Right renal cortex interstitium (tissue), 3 donors: ENCODE measurements at regions not wholly inside any gene's neighbourhood (a gene's known extent, or its start where the extent isn't known, plus 50 kb on each side); places are given as distances from the start of the nearest gene placed in this dataset.
"Not testable (repeated sequence)": the region's sequence is repeated elsewhere in the genome, so short reads cannot be mapped to it uniquely, and the experiment has no call there.

ENCODE experiments used
- DNase-seq, 3 donors: peaks; one replicate each; pipeline ENCODE4 v3.0.0-alpha.2; 2013; ENCODE audit warnings: low read depth in 3 of 3, low spot score in 2 of 3

GRCh38 chr14:82854901-82855300 is 1321.2 kb upstream of the SEL1L start:
- no peak for DNase-seq

- peak; percentile 20 to 27 (median 26) for DNase-seq
Observed at GRCh38 chr14:82855912-82856391, 1322.3 kb upstream of the SEL1L start.

GRCh38 chr14:82861313-82861712 is 1327.7 kb upstream of the SEL1L start:
- no peak for DNase-seq

- DNase-seq, result no peak
Observed at GRCh38 chr14:82872494-82872893, 1338.8 kb upstream of the SEL1L start.

GRCh38 chr14:82878951-82879350 is 1345.3 kb upstream of the SEL1L start:
- no peak for DNase-seq

GRCh38 chr14:82879949-82880535 is 1346.4 kb upstream of the SEL1L start:
- no peak for DNase-seq

- no peak for DNase-seq
Observed at GRCh38 chr14:82886670-82887069, 1353.0 kb upstream of the SEL1L start.

GRCh38 chr14:82889701-82890100 is 1356.0 kb upstream of the SEL1L start:
- no peak for DNase-seq

GRCh38 chr14:82896476-82896875 is 1362.8 kb upstream of the SEL1L start:
- DNase-seq, result peak in 2 of 3 donors; percentile 4 to 10

GRCh38 chr14:82897469-82898308 is 1364.0 kb upstream of the SEL1L start:
- DNase-seq, result no peak

GRCh38 chr14:82905762-82906161 is 1372.1 kb upstream of the SEL1L start:
- DNase-seq, result no peak

GRCh38 chr14:82911930-82912329 is 1378.3 kb upstream of the SEL1L start:
- no peak for DNase-seq

- no peak for DNase-seq
Observed at GRCh38 chr14:82913396-82913795, 1379.7 kb upstream of the SEL1L start.

- DNase-seq, result no peak
Observed at GRCh38 chr14:82915381-82915780, 1381.7 kb upstream of the SEL1L start.

- no peak for DNase-seq
Observed at GRCh38 chr14:82935691-82936090, 1402.0 kb upstream of the SEL1L start.

- DNase-seq, result no peak
Observed at GRCh38 chr14:82951171-82951570, 1417.5 kb upstream of the SEL1L start.

- DNase-seq, result no peak
Observed at GRCh38 chr14:82963756-82964155, 1430.1 kb upstream of the SEL1L start.

- no peak for DNase-seq
Observed at GRCh38 chr14:82987502-82988124, 1454.0 kb upstream of the SEL1L start.

GRCh38 chr14:82994547-82994946 is 1460.9 kb upstream of the SEL1L start:
- DNase-seq, result not testable (repeated sequence)

- DNase-seq, result no peak
Observed at GRCh38 chr14:82999802-83000201, 1466.1 kb upstream of the SEL1L start.

GRCh38 chr14:83004456-83005006 is 1470.9 kb upstream of the SEL1L start:
- no peak for DNase-seq
